Liver (tissue), 8 donors: ENCODE measurements at regions not wholly inside any gene's neighbourhood (a gene's known extent, or its start where the extent isn't known, plus 50 kb on each side); places are given as distances from the start of the nearest gene placed in this dataset.

Source experiments
- DNase-seq: peaks from one replicate; pipeline ENCODE4 v3.0.0-alpha.2; 2017; ENCODE audit warnings: low spot score
- H3K27ac ChIP-seq, 2 donors: one replicate each; pipeline ENCODE4 v1.7.0; 2013; ENCODE audit warnings: inconsistent platforms in 2 of 2, low read length in 2 of 2, control low read depth in 1 of 2, low read depth in 1 of 2, mild to moderate bottlenecking in 1 of 2
- H3K27me3 ChIP-seq, 4 donors: one replicate each; pipeline versions ENCODE4 v1.6.1 to v1.7.0; 2013; ENCODE audit warnings: low read length in 3 of 4, inconsistent platforms in 1 of 4, mild to moderate bottlenecking in 1 of 4, moderate library complexity in 1 of 4; ENCODE audit not compliant: control insufficient read depth in 4 of 4, insufficient read depth in 4 of 4
- H3K36me3 ChIP-seq, 4 donors: one replicate each; pipeline versions ENCODE4 v1.6.1 to v1.7.0; 2013; ENCODE audit warnings: low read length in 3 of 4, mild to moderate bottlenecking in 3 of 4, low read depth in 1 of 4, moderate library complexity in 1 of 4; ENCODE audit not compliant: control insufficient read depth in 4 of 4, insufficient read depth in 3 of 4
- H3K4me1 ChIP-seq, 4 donors: one replicate each; pipeline versions ENCODE4 v1.6.1 to v1.7.0; 2013; ENCODE audit warnings: low read length in 3 of 4, mild to moderate bottlenecking in 3 of 4, moderate library complexity in 1 of 4; ENCODE audit not compliant: control insufficient read depth in 4 of 4, insufficient read depth in 4 of 4
- H3K4me3 ChIP-seq, 3 donors: one replicate each; pipeline versions ENCODE4 v1.6.1 to v1.7.0; 2013; ENCODE audit warnings: low read length in 3 of 3, control low read depth in 1 of 3, low read depth in 1 of 3, mild to moderate bottlenecking in 1 of 3
- H3K9ac ChIP-seq, 2 donors: one replicate each; pipeline ENCODE4 v1.7.0; 2013; ENCODE audit warnings: low read length in 2 of 2, mild to moderate bottlenecking in 2 of 2, moderate library complexity in 2 of 2, control low read depth in 1 of 2, low read depth in 1 of 2
- H3K9me3 ChIP-seq, 4 donors: one replicate each; pipeline versions ENCODE4 v1.6.1 to v1.7.0; 2013; ENCODE audit warnings: low read length in 3 of 4; ENCODE audit not compliant: control insufficient read depth in 4 of 4
- EGR1 ChIP-seq, 2 donors: IDR thresholded peaks; 2 replicates each; pipeline ENCODE4 v1.6.1; 2016 to 2018; ENCODE audit warnings: antibody characterized with exemption in 2 of 2, low read depth in 2 of 2
- FOXA1 ChIP-seq: IDR thresholded peaks from 2 replicates; pipeline ENCODE4 v1.6.1; 2016; ENCODE audit warnings: antibody characterized with exemption
- FOXA2 ChIP-seq: IDR thresholded peaks from 2 replicates; pipeline ENCODE4 v1.6.1; 2016; ENCODE audit warnings: antibody characterized with exemption
- GABPA ChIP-seq, 2 donors: IDR thresholded peaks in 1 of 2; conservative IDR thresholded peaks in 1 of 2; 2 replicates each; pipeline ENCODE4 v1.6.1; 2016; ENCODE audit warnings: antibody characterized with exemption in 2 of 2, mild to moderate bottlenecking in 1 of 2, moderate library complexity in 1 of 2
- HNF4A ChIP-seq, 2 donors: conservative IDR thresholded peaks; 2 replicates each; pipeline ENCODE4 v1.6.1; 2016; ENCODE audit warnings: antibody characterized with exemption in 2 of 2, mild to moderate bottlenecking in 2 of 2
- HNF4G ChIP-seq: IDR thresholded peaks from 2 replicates; pipeline ENCODE4 v1.6.1; 2016; ENCODE audit warnings: antibody characterized with exemption
- JUND ChIP-seq, 2 donors: IDR thresholded peaks; 2 replicates each; pipeline ENCODE4 v1.6.1; 2016; ENCODE audit warnings: antibody characterized with exemption in 2 of 2
- NR2F2 ChIP-seq: IDR thresholded peaks from 2 replicates; pipeline ENCODE4 v1.6.1; 2016; ENCODE audit warnings: antibody characterized with exemption
- RAD21 ChIP-seq, 2 donors: IDR thresholded peaks; 2 replicates each; pipeline ENCODE4 v1.6.1; 2016; ENCODE audit warnings: antibody characterized with exemption in 2 of 2, mild to moderate bottlenecking in 2 of 2
- RXRA ChIP-seq, 2 donors: IDR thresholded peaks; 2 replicates each; pipeline ENCODE4 v1.6.1; 2017 to 2018; ENCODE audit warnings: antibody characterized with exemption in 2 of 2, mild to moderate bottlenecking in 1 of 2
- SP1 ChIP-seq: IDR thresholded peaks from 2 replicates; pipeline ENCODE4 v1.6.1; 2018; ENCODE audit warnings: antibody characterized with exemption, mild to moderate bottlenecking
- TAF1 ChIP-seq: conservative IDR thresholded peaks from 2 replicates; pipeline ENCODE4 v1.6.1; 2016; ENCODE audit warnings: antibody characterized with exemption, mild to moderate bottlenecking
- WGBS: extraction: QIAGEN DNeasy Blood & Tissue Kit; methylation state at CpG from one replicate; pipeline ENCODE4 v1.1.7; 2013; 5-methylcytosine and 5-hydroxymethylcytosine counted together
- TF ChIP-seq, protein P1 (sequence below): IDR thresholded peaks from 2 replicates; pipeline ENCODE4 v1.6.1; 2016; ENCODE audit warnings: antibody characterized with exemption
- TF ChIP-seq, protein P2 (sequence below): fragments of 150-350 bp; IDR thresholded peaks from 2 replicates; pipeline ENCODE4 v1.5.1; 2017; ENCODE audit warnings: improper control_type of control experiment, low read depth, low read length; ENCODE audit not compliant: missing input control
- TF ChIP-seq, protein P3 (sequence below): IDR thresholded peaks from 2 replicates; pipeline ENCODE4 v1.6.1; 2016; ENCODE audit warnings: antibody characterized with exemption
- TF ChIP-seq, protein P4 (sequence below): IDR thresholded peaks from 2 replicates; pipeline ENCODE4 v1.6.1; 2016; ENCODE audit warnings: antibody characterized with exemption, mild to moderate bottlenecking
- donor health status: healthy.
- donor health status: healthy.
- donor health status: healthy.
- donor health status: healthy.
- donor health status: healthy.

DNA sequence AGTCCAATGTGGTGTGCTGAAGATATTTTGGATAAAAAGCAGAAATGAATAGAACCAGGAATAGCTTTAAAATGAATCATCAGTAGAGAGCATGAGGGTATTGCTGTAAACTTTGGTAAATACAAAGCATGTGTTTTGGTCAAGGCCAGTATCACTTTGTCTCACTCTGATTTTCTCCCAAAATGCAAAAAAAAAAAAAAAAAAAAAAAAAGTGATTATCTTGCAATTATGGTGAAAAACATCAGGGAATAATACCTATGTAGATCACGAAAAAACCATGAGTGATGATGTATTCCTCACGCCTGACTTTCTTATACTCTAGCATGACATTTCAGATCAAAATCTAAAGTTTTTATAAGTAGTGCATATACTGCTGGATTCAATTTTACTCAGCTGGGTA lies 897.9 kb upstream of the FAT3 start:
- 69% methylated on average over 2 of the region's 2 CpGs for WGBS
- H3K4me3 ChIP-seq, result no peak overlapping the region
- DNase-seq, result no peak
- no peak for TF ChIP-seq NR2F2
- TF ChIP-seq FOXA1, result no peak
- no peak for TF ChIP-seq SP1
- TF ChIP-seq, protein P1, sequence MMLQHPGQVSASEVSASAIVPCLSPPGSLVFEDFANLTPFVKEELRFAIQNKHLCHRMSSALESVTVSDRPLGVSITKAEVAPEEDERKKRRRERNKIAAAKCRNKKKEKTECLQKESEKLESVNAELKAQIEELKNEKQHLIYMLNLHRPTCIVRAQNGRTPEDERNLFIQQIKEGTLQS, result no peak
- no peak for TF ChIP-seq HNF4G
- no peak for TF ChIP-seq RXRA (IDR thresholded peaks at IDR 0.05)
- TF ChIP-seq GABPA (IDR thresholded peaks at IDR 0.05 in 1 of 2, conservative IDR thresholded peaks at IDR 0.05 in 1 of 2), result no peak
- TF ChIP-seq, protein P2, sequence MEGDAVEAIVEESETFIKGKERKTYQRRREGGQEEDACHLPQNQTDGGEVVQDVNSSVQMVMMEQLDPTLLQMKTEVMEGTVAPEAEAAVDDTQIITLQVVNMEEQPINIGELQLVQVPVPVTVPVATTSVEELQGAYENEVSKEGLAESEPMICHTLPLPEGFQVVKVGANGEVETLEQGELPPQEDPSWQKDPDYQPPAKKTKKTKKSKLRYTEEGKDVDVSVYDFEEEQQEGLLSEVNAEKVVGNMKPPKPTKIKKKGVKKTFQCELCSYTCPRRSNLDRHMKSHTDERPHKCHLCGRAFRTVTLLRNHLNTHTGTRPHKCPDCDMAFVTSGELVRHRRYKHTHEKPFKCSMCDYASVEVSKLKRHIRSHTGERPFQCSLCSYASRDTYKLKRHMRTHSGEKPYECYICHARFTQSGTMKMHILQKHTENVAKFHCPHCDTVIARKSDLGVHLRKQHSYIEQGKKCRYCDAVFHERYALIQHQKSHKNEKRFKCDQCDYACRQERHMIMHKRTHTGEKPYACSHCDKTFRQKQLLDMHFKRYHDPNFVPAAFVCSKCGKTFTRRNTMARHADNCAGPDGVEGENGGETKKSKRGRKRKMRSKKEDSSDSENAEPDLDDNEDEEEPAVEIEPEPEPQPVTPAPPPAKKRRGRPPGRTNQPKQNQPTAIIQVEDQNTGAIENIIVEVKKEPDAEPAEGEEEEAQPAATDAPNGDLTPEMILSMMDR, result no peak
- no peak for TF ChIP-seq EGR1 (IDR thresholded peaks at IDR 0.05; ENCODE audit: low read depth in 2 of 2)
- no peak for TF ChIP-seq FOXA2
- no peak for TF ChIP-seq RAD21 (IDR thresholded peaks at IDR 0.05)
- TF ChIP-seq, protein P3, sequence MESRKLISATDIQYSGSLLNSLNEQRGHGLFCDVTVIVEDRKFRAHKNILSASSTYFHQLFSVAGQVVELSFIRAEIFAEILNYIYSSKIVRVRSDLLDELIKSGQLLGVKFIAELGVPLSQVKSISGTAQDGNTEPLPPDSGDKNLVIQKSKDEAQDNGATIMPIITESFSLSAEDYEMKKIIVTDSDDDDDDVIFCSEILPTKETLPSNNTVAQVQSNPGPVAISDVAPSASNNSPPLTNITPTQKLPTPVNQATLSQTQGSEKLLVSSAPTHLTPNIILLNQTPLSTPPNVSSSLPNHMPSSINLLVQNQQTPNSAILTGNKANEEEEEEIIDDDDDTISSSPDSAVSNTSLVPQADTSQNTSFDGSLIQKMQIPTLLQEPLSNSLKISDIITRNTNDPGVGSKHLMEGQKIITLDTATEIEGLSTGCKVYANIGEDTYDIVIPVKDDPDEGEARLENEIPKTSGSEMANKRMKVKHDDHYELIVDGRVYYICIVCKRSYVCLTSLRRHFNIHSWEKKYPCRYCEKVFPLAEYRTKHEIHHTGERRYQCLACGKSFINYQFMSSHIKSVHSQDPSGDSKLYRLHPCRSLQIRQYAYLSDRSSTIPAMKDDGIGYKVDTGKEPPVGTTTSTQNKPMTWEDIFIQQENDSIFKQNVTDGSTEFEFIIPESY, result no peak
- no peak for TF ChIP-seq JUND (IDR thresholded peaks at IDR 0.05)
- TF ChIP-seq HNF4A (conservative IDR thresholded peaks at IDR 0.05), result no peak
- peaks cover 0 to 3% (median 2%) of the 10 kb centered on the region in 4 donors for H3K9me3 ChIP-seq
- no peaks in the 10 kb centered on the region for H3K36me3 ChIP-seq
- no peaks in the 10 kb centered on the region for H3K27me3 ChIP-seq
- no peak overlapping the region for H3K9ac ChIP-seq
- no peak overlapping the region for H3K27ac ChIP-seq
- H3K4me1 ChIP-seq, result no peaks in the 10 kb centered on the region

DNA sequence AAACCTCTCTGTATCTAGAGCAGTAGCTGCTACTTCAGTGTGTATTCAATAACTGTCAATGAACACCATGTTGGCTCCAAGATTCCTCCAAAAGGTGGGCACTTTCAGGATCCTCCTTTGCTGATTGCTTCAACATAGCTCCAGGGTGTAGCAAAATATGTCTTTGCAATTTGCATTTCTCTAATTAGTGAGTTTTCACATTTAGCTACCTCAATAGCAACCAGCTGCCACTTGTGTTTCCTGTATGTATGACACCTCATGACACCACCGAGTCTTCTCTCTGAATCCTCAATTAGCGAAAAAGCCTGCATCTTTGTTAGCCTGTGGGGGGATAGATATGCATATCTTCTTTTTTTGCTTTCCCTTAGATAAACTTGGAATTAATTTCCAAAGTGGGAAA lies 898.3 kb upstream of the FAT3 start:
- Histone ChIP-seq H3K9ac (no peak overlapping the region), H3K9me3 (peaks cover 2 to 5% (median 3%) of the 10 kb centered on the region in 4 donors), H3K36me3 (no peaks in the 10 kb centered on the region), H3K4me3 (no peak overlapping the region), H3K27me3 (no peaks in the 10 kb centered on the region), H3K27ac (no peak overlapping the region), H3K4me1 (no peaks in the 10 kb centered on the region)
- 63% methylated on average over 2 of the region's 2 CpGs for WGBS
- no peak for DNase-seq
- TF ChIP-seq TAF1, result no peak
- no peak for TF ChIP-seq RAD21 (IDR thresholded peaks at IDR 0.05)
- TF ChIP-seq FOXA2, result no peak
- no peak for TF ChIP-seq EGR1 (IDR thresholded peaks at IDR 0.05; ENCODE audit: low read depth in 2 of 2)
- TF ChIP-seq RXRA (IDR thresholded peaks at IDR 0.05), result no peak
- TF ChIP-seq, protein P1, result no peak
- TF ChIP-seq, protein P4, sequence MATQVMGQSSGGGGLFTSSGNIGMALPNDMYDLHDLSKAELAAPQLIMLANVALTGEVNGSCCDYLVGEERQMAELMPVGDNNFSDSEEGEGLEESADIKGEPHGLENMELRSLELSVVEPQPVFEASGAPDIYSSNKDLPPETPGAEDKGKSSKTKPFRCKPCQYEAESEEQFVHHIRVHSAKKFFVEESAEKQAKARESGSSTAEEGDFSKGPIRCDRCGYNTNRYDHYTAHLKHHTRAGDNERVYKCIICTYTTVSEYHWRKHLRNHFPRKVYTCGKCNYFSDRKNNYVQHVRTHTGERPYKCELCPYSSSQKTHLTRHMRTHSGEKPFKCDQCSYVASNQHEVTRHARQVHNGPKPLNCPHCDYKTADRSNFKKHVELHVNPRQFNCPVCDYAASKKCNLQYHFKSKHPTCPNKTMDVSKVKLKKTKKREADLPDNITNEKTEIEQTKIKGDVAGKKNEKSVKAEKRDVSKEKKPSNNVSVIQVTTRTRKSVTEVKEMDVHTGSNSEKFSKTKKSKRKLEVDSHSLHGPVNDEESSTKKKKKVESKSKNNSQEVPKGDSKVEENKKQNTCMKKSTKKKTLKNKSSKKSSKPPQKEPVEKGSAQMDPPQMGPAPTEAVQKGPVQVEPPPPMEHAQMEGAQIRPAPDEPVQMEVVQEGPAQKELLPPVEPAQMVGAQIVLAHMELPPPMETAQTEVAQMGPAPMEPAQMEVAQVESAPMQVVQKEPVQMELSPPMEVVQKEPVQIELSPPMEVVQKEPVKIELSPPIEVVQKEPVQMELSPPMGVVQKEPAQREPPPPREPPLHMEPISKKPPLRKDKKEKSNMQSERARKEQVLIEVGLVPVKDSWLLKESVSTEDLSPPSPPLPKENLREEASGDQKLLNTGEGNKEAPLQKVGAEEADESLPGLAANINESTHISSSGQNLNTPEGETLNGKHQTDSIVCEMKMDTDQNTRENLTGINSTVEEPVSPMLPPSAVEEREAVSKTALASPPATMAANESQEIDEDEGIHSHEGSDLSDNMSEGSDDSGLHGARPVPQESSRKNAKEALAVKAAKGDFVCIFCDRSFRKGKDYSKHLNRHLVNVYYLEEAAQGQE, result no peak
- TF ChIP-seq, protein P3, result no peak
- no peak for TF ChIP-seq FOXA1
